PC-3 (cell line): ENCODE measurements at regions not wholly inside any gene's neighbourhood (a gene's known extent, or its start where the extent isn't known, plus 50 kb on each side); places are given as distances from the start of the nearest gene placed in this dataset.
A peak's percentile ranks its signal among the peaks of the same experiment; 100 is the strongest.

Source experiments
- ATAC-seq: fragments of 200-7000 bp; cut with Tn5 transposase; 2 replicates; pipeline ENCODE4 v1.9.1; 2020; ENCODE audit warnings: mild to moderate bottlenecking, moderate library complexity
- BruUV-seq: library from RNA; stranded (reverse); fragments of 400-500 nt; replicated peaks from 2 replicates; lab custom pipeline; 2021; lab: Mats Ljungman, UMichigan
- CTCF ChIA-PET: fragments of 300-600 bp; sonication (Branson Sonifier 250); formaldehyde crosslinking; loops from one replicate; lab custom pipeline; 2022; ENCODE audit warnings: antibody characterized with exemption; lab: Charles Lee
- POLR2A ChIA-PET: fragments of 300-600 bp; sonication (Branson Sonifier 250); formaldehyde crosslinking; loops from one replicate; lab custom pipeline; 2022; ENCODE audit warnings: antibody characterized with exemption; ENCODE audit not compliant: unreplicated experiment; lab: Charles Lee
- DNase-seq: peaks from one replicate; pipeline ENCODE4 v3.0.0-alpha.2; 2015
- H2AFZ ChIP-seq: fragments of 300-600 bp; sonication (generic); 2 replicates; pipeline ENCODE4 v1.6.0; 2016; ENCODE audit warnings: antibody characterized with exemption, low read length
- H3F3A ChIP-seq: fragments of 300-600 bp; sonication (generic); one replicate; pipeline ENCODE4 v1.6.0; 2017; ENCODE audit warnings: antibody characterized with exemption, low read length, control low read depth, mild to moderate bottlenecking; ENCODE audit not compliant: unreplicated experiment
- H3K27ac ChIP-seq: fragments of 300-600 bp; sonication (generic); 2 replicates; pipeline ENCODE4 v1.5.1; 2016; ENCODE audit warnings: mild to moderate bottlenecking, low read length
- H3K27me3 ChIP-seq: fragments of 300-600 bp; sonication (generic); 2 replicates; pipeline ENCODE4 v1.6.1; 2016; ENCODE audit warnings: low read length, mixed read lengths
- H3K36me3 ChIP-seq: fragments of 300-600 bp; sonication (generic); 2 replicates; pipeline ENCODE4 v1.6.1; 2016; ENCODE audit warnings: low read depth, mixed run types, low read length, mixed read lengths
- H3K4me1 ChIP-seq: fragments of 300-600 bp; sonication (generic); 2 replicates; pipeline ENCODE4 v1.5.1; 2016; ENCODE audit warnings: low read length; ENCODE audit not compliant: insufficient read depth
- H3K4me2 ChIP-seq: fragments of 300-600 bp; sonication (generic); 2 replicates; pipeline ENCODE4 v1.6.0; 2016; ENCODE audit warnings: low read length
- H3K4me3 ChIP-seq: fragments of 300-600 bp; sonication (generic); 2 replicates; pipeline ENCODE4 v1.5.1; 2016; ENCODE audit warnings: mild to moderate bottlenecking, low read length, mixed read lengths
- H3K79me2 ChIP-seq: fragments of 300-600 bp; sonication (generic); 2 replicates; pipeline ENCODE4 v1.6.1; 2017; ENCODE audit warnings: low read length, mixed read lengths
- H3K9ac ChIP-seq: fragments of 300-600 bp; sonication (generic); 2 replicates; pipeline ENCODE4 v1.6.0; 2016; ENCODE audit warnings: mild to moderate bottlenecking, low read length
- H3K9me2 ChIP-seq: fragments of 300-600 bp; sonication (generic); replicated peaks from 2 replicates; pipeline ENCODE4 v1.6.1; 2016; ENCODE audit warnings: mixed run types, low read length, mixed read lengths
- H3K9me3 ChIP-seq: fragments of 300-600 bp; sonication (generic); 2 replicates; pipeline ENCODE4 v1.6.1; 2016; ENCODE audit warnings: low read length, mixed read lengths
- H4K20me1 ChIP-seq: fragments of 300-600 bp; sonication (generic); 2 replicates; pipeline ENCODE4 v1.6.1; 2016; ENCODE audit warnings: low read length, mixed read lengths
- CTCF ChIP-seq: fragments of 300-600 bp; sonication (generic); conservative IDR thresholded peaks from 2 replicates; pipeline ENCODE4 v1.5.1; 2017; ENCODE audit warnings: antibody characterized with exemption, low read depth, mild to moderate bottlenecking, low read length
- EZH2 ChIP-seq: fragments of 300-600 bp; sonication (generic); IDR thresholded peaks from one replicate; pipeline ENCODE4 v1.6.1; 2017; ENCODE audit warnings: antibody characterized with exemption, mild to moderate bottlenecking, low read length; ENCODE audit not compliant: unreplicated experiment
- EZH2phosphoT487 ChIP-seq: fragments of 300-600 bp; sonication (generic); IDR thresholded peaks from 2 replicates; pipeline ENCODE4 v1.6.1; 2018; ENCODE audit warnings: mild to moderate bottlenecking, antibody characterized with exemption, low read length, borderline replicate concordance
- intact Hi-C: fragments of 100-400 bp; cut with micrococcal nuclease; formaldehyde crosslinking; loops from 2 replicates; pipeline ENCODE4 v1.9.0; 2023

GRCh38 chr17:69706127-69706526, 291.6 kb downstream of the MAP2K6 start:
- Histone ChIP-seq H3K9ac (no peak overlapping the region), H3K79me2 (no peaks in the 10 kb centered on the region), H3K4me3 (no peak overlapping the region), H3K27ac (no peak overlapping the region), H3K4me1 (peaks cover 7% of the 10 kb centered on the region; the same call in 1 of the 2 replicates), H3K9me2 (no peaks in the 10 kb centered on the region; the same call in 1 of the 2 replicates), H2AFZ (no peak overlapping the region), H3F3A (no peaks in the 10 kb centered on the region), H3K27me3 (no peaks in the 10 kb centered on the region), H3K9me3 (no peaks in the 10 kb centered on the region), H3K4me2 (no peak overlapping the region), H3K36me3 (no peaks in the 10 kb centered on the region), H4K20me1 (no peaks in the 10 kb centered on the region)
- DNase-seq (no peak), ATAC-seq (no peak)
- CTCF ChIA-PET = interaction anchor here (0.7 kb wide), 1 partner anchor 446 kb away, joined by 3 read pairs; no protein-coding TSS in a partner anchor
- POLR2A ChIA-PET = no interaction called here
- BruUV-seq = no TSS peak
- intact Hi-C loops = no loop called here
- no peak for TF ChIP-seq EZH2phosphoT487
- TF ChIP-seq EZH2 = no peak
- no peak for TF ChIP-seq CTCF

GRCh38 chr17:69709441-69709840, 294.9 kb downstream of the MAP2K6 start:
- Histone ChIP-seq H2AFZ (no peak overlapping the region), H3K9ac (no peak overlapping the region), H3K9me2 (no peaks in the 10 kb centered on the region; the same call in 1 of the 2 replicates), H3K27me3 (no peaks in the 10 kb centered on the region), H3K4me1 (peaks cover 11% of the 10 kb centered on the region; the same call in 1 of the 2 replicates), H3K27ac (no peak overlapping the region), H3K36me3 (no peaks in the 10 kb centered on the region), H3K9me3 (no peaks in the 10 kb centered on the region), H3F3A (no peaks in the 10 kb centered on the region), H3K79me2 (no peaks in the 10 kb centered on the region), H3K4me3 (no peak overlapping the region), H3K4me2 (no peak overlapping the region), H4K20me1 (no peaks in the 10 kb centered on the region)
- DNase-seq (no peak), ATAC-seq (no peak)
- TF ChIP-seq CTCF (no peak), EZH2 (no peak), EZH2phosphoT487 (no peak)
- intact Hi-C loops = no loop called here
- ChIA-PET POLR2A (no interaction called here), CTCF (interaction anchor here (0.6 kb wide), 1 partner anchor 1206 kb away, joined by 4 read pairs; no protein-coding TSS in a partner anchor)
- BruUV-seq = no TSS peak

- H3K9me3 ChIP-seq = no peaks in the 10 kb centered on the region
- H3K79me2 ChIP-seq = no peaks in the 10 kb centered on the region
- BruUV-seq = no TSS peak
- H3F3A ChIP-seq = no peaks in the 10 kb centered on the region
- H3K4me3 ChIP-seq = no peak overlapping the region
- TF ChIP-seq CTCF (no peak), EZH2phosphoT487 (no peak), EZH2 (no peak)
- ChIA-PET CTCF (interaction anchor here (0.7 kb wide), 1 partner anchor 42 kb away, joined by 12 read pairs; no protein-coding TSS in a partner anchor), POLR2A (no interaction called here)
- H3K9ac ChIP-seq = no peak overlapping the region
- peak; percentile 60 for DNase-seq
- H3K27me3 ChIP-seq = no peaks in the 10 kb centered on the region
- H4K20me1 ChIP-seq = no peaks in the 10 kb centered on the region
- H3K36me3 ChIP-seq = no peaks in the 10 kb centered on the region
- ATAC-seq = peak; percentile 67
- intact Hi-C loops = loop anchor here (10.0 kb wide), 1 partner anchor 56 kb away; no protein-coding TSS in a partner anchor
- no peak overlapping the region for H3K27ac ChIP-seq
- H3K4me1 ChIP-seq = peaks cover 11% of the 10 kb centered on the region; the same call in 1 of the 2 replicates
- no peak overlapping the region for H3K4me2 ChIP-seq
- no peak overlapping the region for H2AFZ ChIP-seq
- no peaks in the 10 kb centered on the region; the same call in 1 of the 2 replicates for H3K9me2 ChIP-seq
Observed at GRCh38 chr17:69710926-69711325, 296.4 kb downstream of the MAP2K6 start.
